ENCODE measurements at regions not wholly inside any gene's neighbourhood (a gene's known extent, or its start where the extent isn't known, plus 50 kb on each side); places are given as distances from the start of the nearest gene placed in this dataset.
"Not testable (repeated sequence)": the region's sequence is repeated elsewhere in the genome, so short reads cannot be mapped to it uniquely, and the experiment has no call there.

GRCh38 chr1:228611707-228612106 lies 123.6 kb upstream of the RHOU start:
- DNase-seq, result not testable (repeated sequence)

GRCh38 chr1:228622002-228622716 lies 113.1 kb upstream of the RHOU start:
- not testable (repeated sequence) for DNase-seq

GRCh38 chr1:228626481-228626880 lies 108.8 kb upstream of the RHOU start:
- not testable (repeated sequence) for DNase-seq

- DNase-seq, result not testable (repeated sequence)
Observed at GRCh38 chr1:228632858-228633257, 102.4 kb upstream of the RHOU start.

GRCh38 chr1:228635304-228635703 lies 100.0 kb upstream of the RHOU start:
- DNase-seq, result not testable (repeated sequence)

GRCh38 chr1:228637529-228637928 lies 97.8 kb upstream of the RHOU start:
- DNase-seq, result not testable (repeated sequence)

GRCh38 chr1:228646717-228647522 lies 88.4 kb upstream of the RHOU start:
- peak in 1 of 2 experiments; percentile 37 for DNase-seq

- DNase-seq, result peak in 1 of 2 experiments; percentile 69
Observed at GRCh38 chr1:228647523-228648444, 87.5 kb upstream of the RHOU start.

GRCh38 chr1:228648647-228649383 lies 86.5 kb upstream of the RHOU start:
- DNase-seq, result no peak

- no peak for DNase-seq
Observed at GRCh38 chr1:228650141-228650540, 85.1 kb upstream of the RHOU start.

- DNase-seq, result no peak
Observed at GRCh38 chr1:228650946-228651345, 84.3 kb upstream of the RHOU start.

GRCh38 chr1:228652116-228652515 lies 83.2 kb upstream of the RHOU start:
- DNase-seq, result no peak

- DNase-seq, result not testable (repeated sequence)
Observed at GRCh38 chr1:228653057-228653456, 82.2 kb upstream of the RHOU start.

GRCh38 chr1:228653748-228654147 lies 81.5 kb upstream of the RHOU start:
- no peak for DNase-seq

- no peak for DNase-seq
Observed at GRCh38 chr1:228655796-228656394, 79.4 kb upstream of the RHOU start.

- not testable (repeated sequence) for DNase-seq
Observed at GRCh38 chr1:228662007-228662689, 73.1 kb upstream of the RHOU start.

GRCh38 chr1:228664399-228664914 lies 70.8 kb upstream of the RHOU start:
- peak in 1 of 2 experiments; percentile 41 for DNase-seq

- no peak for DNase-seq
Observed at GRCh38 chr1:228666686-228667623, 68.3 kb upstream of the RHOU start.

GRCh38 chr1:228668553-228669241 lies 66.6 kb upstream of the RHOU start:
- no peak for DNase-seq
